ENCODE measurements at regions not wholly inside any gene's neighbourhood (a gene's known extent, or its start where the extent isn't known, plus 50 kb on each side); places are given as distances from the start of the nearest gene placed in this dataset.
A peak's percentile ranks its signal among the peaks of the same experiment; 100 is the strongest.

- peak; percentile 87 for DNase-seq
Observed at GRCh38 chr6:137692806-137693205, 174.3 kb upstream of the TNFAIP3 start.

GRCh38 chr6:137693711-137694110, 173.3 kb upstream of the TNFAIP3 start:
- no peak for DNase-seq

- no peak for DNase-seq
Observed at GRCh38 chr6:137696765-137697164, 170.3 kb upstream of the TNFAIP3 start.

GRCh38 chr6:137697267-137697938, 169.7 kb upstream of the TNFAIP3 start:
- peak; percentile 95 for DNase-seq

GRCh38 chr6:137698636-137699030, 168.4 kb upstream of the TNFAIP3 start:
- peak; percentile 73 for DNase-seq

- peak; percentile 67 for DNase-seq
Observed at GRCh38 chr6:137699031-137699683, 167.9 kb upstream of the TNFAIP3 start.

- DNase-seq, result no peak
Observed at GRCh38 chr6:137700161-137700560, 166.9 kb upstream of the TNFAIP3 start.

GRCh38 chr6:137700751-137701477, 166.1 kb upstream of the TNFAIP3 start:
- no peak for DNase-seq

- DNase-seq, result no peak
Observed at GRCh38 chr6:137701942-137702341, 165.1 kb upstream of the TNFAIP3 start.

- DNase-seq, result no peak
Observed at GRCh38 chr6:137702791-137703424, 164.2 kb upstream of the TNFAIP3 start.

GRCh38 chr6:137704802-137705159, 162.3 kb upstream of the TNFAIP3 start:
- DNase-seq, result no peak

- DNase-seq, result peak; percentile 61
Observed at GRCh38 chr6:137705160-137706082, 161.6 kb upstream of the TNFAIP3 start.

GRCh38 chr6:137706083-137706750, 160.8 kb upstream of the TNFAIP3 start:
- DNase-seq, result no peak

GRCh38 chr6:137707038-137707589, 159.9 kb upstream of the TNFAIP3 start:
- DNase-seq, result no peak

GRCh38 chr6:137707590-137708360, 159.3 kb upstream of the TNFAIP3 start:
- peak; percentile 80 for DNase-seq

- no peak for DNase-seq
Observed at GRCh38 chr6:137708481-137708880, 158.6 kb upstream of the TNFAIP3 start.

- DNase-seq, result peak; percentile 59
Observed at GRCh38 chr6:137709424-137710236, 157.4 kb upstream of the TNFAIP3 start.

GRCh38 chr6:137711972-137712371, 155.1 kb upstream of the TNFAIP3 start:
- no peak for DNase-seq

- no peak for DNase-seq
Observed at GRCh38 chr6:137712587-137712986, 154.5 kb upstream of the TNFAIP3 start.
